ENCODE measurements at regions not wholly inside any gene's neighbourhood (a gene's known extent, or its start where the extent isn't known, plus 50 kb on each side); places are given as distances from the start of the nearest gene placed in this dataset.

GRCh38 chr4:97500423-97500822, 642.9 kb downstream of the STPG2 start:
- H3K9me3 ChIP-seq (replicated peaks in 1 of 11): no peaks in the 10 kb centered on the region
- H3K27me3 ChIP-seq: no peaks in the 10 kb centered on the region
- TF ChIP-seq Cebpa-rat (IDR thresholded peaks at IDR 0.05): no peak
- no peak overlapping the region for H3K4me3 ChIP-seq
- H3K4me1 ChIP-seq: peaks cover 0 to 18% (median 0%) of the 10 kb centered on the region in 10 experiments; a peak in 2 of 20 replicates
- H3K27ac ChIP-seq: peak overlapping the region in 2 of 11 experiments; percentile 10 to 25; a peak in 2 of 22 replicates
- H3K9ac ChIP-seq: no peak overlapping the region
- H4K20me1 ChIP-seq: no peaks in the 10 kb centered on the region
- H3K4me2 ChIP-seq: peak overlapping the region in 2 of 11 experiments; percentile 20 to 30; a peak in 1 of 22 replicates
- H3K36me3 ChIP-seq: no peaks in the 10 kb centered on the region

GRCh38 chr4:97504713-97505112, 638.6 kb downstream of the STPG2 start:
- TF ChIP-seq Cebpa-rat (IDR thresholded peaks at IDR 0.05): no peak
- no peaks in the 10 kb centered on the region for H3K27me3 ChIP-seq
- no peaks in the 10 kb centered on the region for H3K9me3 ChIP-seq (replicated peaks in 1 of 11)

GRCh38 chr4:97507587-97508245, 635.6 kb downstream of the STPG2 start:
- Histone ChIP-seq H3K27me3 (no peaks in the 10 kb centered on the region), H3K9ac (no peak overlapping the region), H3K4me2 (no peak overlapping the region), H3K36me3 (no peaks in the 10 kb centered on the region), H3K4me3 (no peak overlapping the region), H3K27ac (no peak overlapping the region), H4K20me1 (no peaks in the 10 kb centered on the region), H3K9me3 (replicated peaks in 1 of 11) (no peaks in the 10 kb centered on the region), H3K4me1 (no peaks in the 10 kb centered on the region)
- TF ChIP-seq Cebpa-rat (IDR thresholded peaks at IDR 0.05): no peak

More at GRCh38 chr4:97504713-97505112, 638.6 kb downstream of the STPG2 start:
- Histone ChIP-seq H3K4me2 (no peak overlapping the region), H4K20me1 (no peaks in the 10 kb centered on the region), H3K36me3 (no peaks in the 10 kb centered on the region), H3K27ac (no peak overlapping the region), H3K9ac (no peak overlapping the region), H3K4me1 (peaks cover 0 to 11% (median 0%) of the 10 kb centered on the region in 10 experiments; a peak in 2 of 20 replicates), H3K4me3 (no peak overlapping the region)

Measured in BLaER1 treated with 17β-estradiol and CSF1 and Interleukin-3, amounts not matched to agents 10 nM and 100 nM (cell line).